Cardiac muscle cell (in vitro differentiated cells and primary cell): ENCODE measurements at regions not wholly inside any gene's neighbourhood (a gene's known extent, or its start where the extent isn't known, plus 50 kb on each side); places are given as distances from the start of the nearest gene placed in this dataset.
A peak's percentile ranks its signal among the peaks of the same experiment; 100 is the strongest.

ENCODE experiments used
- DNase-seq, 2 donors: peaks; one replicate each; pipeline versions ENCODE4 v3.0.0 to v3.0.0-alpha.2; 2010 to 2017; ENCODE audit warnings: low read depth in 1 of 2, low spot score in 1 of 2
- H3K27ac ChIP-seq: fragments of 200-600 bp; sonication (generic); 2 replicates; pipeline ENCODE4 v1.5.1; 2016
- H3K27me3 ChIP-seq: fragments of 200-600 bp; sonication (generic); 2 replicates; pipeline ENCODE4 v1.6.0; 2016; ENCODE audit warnings: control low read depth
- H3K36me3 ChIP-seq: fragments of 200-600 bp; sonication (generic); 2 replicates; pipeline ENCODE4 v1.5.1; 2016; ENCODE audit warnings: control low read depth
- H3K4me1 ChIP-seq: fragments of 200-600 bp; sonication (generic); 2 replicates; pipeline ENCODE4 v1.8.1; 2017; ENCODE audit warnings: low read depth, mild to moderate bottlenecking, mixed run types
- H3K4me3 ChIP-seq: fragments of 200-600 bp; sonication (generic); 2 replicates; pipeline ENCODE4 v1.5.1; 2016; ENCODE audit warnings: mild to moderate bottlenecking
- H3K9me3 ChIP-seq: fragments of 200-600 bp; sonication (generic); 2 replicates; pipeline ENCODE4 v1.5.1; 2017; ENCODE audit warnings: low read depth, mild to moderate bottlenecking, control low read depth
- CTCF ChIP-seq: IDR thresholded peaks from 2 replicates; pipeline ENCODE4 v1.5.1; 2012; ENCODE audit warnings: low read depth, mild to moderate bottlenecking, low read length

- TF ChIP-seq CTCF: no peak
- H3K27ac ChIP-seq: no peak overlapping the region
- no peaks in the 10 kb centered on the region for H3K9me3 ChIP-seq
- no peaks in the 10 kb centered on the region for H3K27me3 ChIP-seq
- no peak overlapping the region for H3K4me3 ChIP-seq
- peaks cover 4% of the 10 kb centered on the region for H3K4me1 ChIP-seq
- DNase-seq: peak in 1 of 2 donors; percentile 21
- H3K36me3 ChIP-seq: no peaks in the 10 kb centered on the region
Observed at GRCh38 chr7:26482927-26483326, 191.3 kb downstream of the SNX10 start.

- Histone ChIP-seq H3K4me3 (no peak overlapping the region), H3K9me3 (no peaks in the 10 kb centered on the region), H3K4me1 (peaks cover 4% of the 10 kb centered on the region), H3K27me3 (no peaks in the 10 kb centered on the region), H3K27ac (no peak overlapping the region), H3K36me3 (no peaks in the 10 kb centered on the region)
- DNase-seq: no peak
- no peak for TF ChIP-seq CTCF
Observed at GRCh38 chr7:26483843-26484242, 192.2 kb downstream of the SNX10 start.

DNA sequence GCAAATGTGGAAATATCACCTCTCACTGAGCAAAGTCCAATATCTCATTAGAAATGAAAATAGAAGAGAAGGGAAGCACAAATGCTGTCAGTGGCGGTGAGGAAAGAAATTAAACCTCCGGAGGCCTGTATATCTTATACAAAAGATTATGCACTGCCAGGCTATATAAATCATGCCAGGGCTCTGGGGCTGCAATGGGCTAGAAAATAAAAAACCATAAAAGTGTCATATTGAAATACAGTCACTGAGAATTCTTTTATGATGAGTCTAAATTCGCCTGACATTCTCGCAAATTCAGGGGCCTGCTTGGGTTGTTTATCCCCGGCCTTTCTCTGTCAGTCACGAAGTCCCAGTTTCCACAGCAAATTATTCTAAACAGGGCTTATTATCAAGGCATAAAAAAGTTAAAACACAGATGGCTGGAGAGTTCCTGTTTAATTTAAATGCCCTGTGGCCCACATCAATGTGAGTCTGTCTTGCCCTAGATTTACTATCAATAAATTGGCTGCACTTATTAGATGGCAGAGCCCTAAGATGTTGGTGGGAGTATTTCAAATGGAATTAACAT lies 193.8 kb downstream of the SNX10 start:
- H3K4me3 ChIP-seq: no peak overlapping the region
- H3K9me3 ChIP-seq: no peaks in the 10 kb centered on the region
- no peaks in the 10 kb centered on the region for H3K27me3 ChIP-seq
- no peaks in the 10 kb centered on the region for H3K36me3 ChIP-seq
- no peak overlapping the region for H3K27ac ChIP-seq
- peaks cover 13% of the 10 kb centered on the region for H3K4me1 ChIP-seq
- no peak for TF ChIP-seq CTCF
- no peak for DNase-seq

DNA sequence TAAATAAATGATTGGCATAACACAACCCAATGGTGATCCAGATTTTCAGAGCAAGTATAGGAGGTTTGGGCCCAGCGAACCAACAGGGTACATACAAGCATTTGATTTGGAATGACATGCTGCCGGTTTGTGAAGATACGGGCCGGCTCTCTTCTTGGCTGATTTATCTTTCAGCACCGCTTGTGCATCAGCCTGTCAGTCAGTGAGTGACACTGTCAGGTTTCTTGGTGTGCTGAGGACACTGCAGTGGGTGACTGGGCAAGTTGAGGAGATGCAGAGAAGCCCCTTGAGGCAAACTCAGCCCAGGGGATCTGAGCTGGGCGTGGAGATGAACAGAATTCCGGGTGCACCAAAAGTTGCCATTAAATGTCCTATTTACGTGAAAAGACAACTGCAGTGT lies 194.5 kb downstream of the SNX10 start:
- no peaks in the 10 kb centered on the region for H3K36me3 ChIP-seq
- H3K4me3 ChIP-seq: no peak overlapping the region
- H3K27ac ChIP-seq: no peak overlapping the region
- no peak for TF ChIP-seq CTCF
- no peaks in the 10 kb centered on the region for H3K27me3 ChIP-seq
- H3K9me3 ChIP-seq: no peaks in the 10 kb centered on the region
- H3K4me1 ChIP-seq: peaks cover 15% of the 10 kb centered on the region
- no peak for DNase-seq

GRCh38 chr7:26487780-26488515 lies 196.3 kb downstream of the SNX10 start:
- H3K4me1 ChIP-seq: peaks cover 14% of the 10 kb centered on the region

More at GRCh38 chr7:26487780-26488515, 196.3 kb downstream of the SNX10 start:
- no peak overlapping the region for H3K4me3 ChIP-seq
- H3K27me3 ChIP-seq: no peaks in the 10 kb centered on the region
- no peak overlapping the region for H3K27ac ChIP-seq
- H3K9me3 ChIP-seq: no peaks in the 10 kb centered on the region
- DNase-seq: no peak
- H3K36me3 ChIP-seq: no peaks in the 10 kb centered on the region
- TF ChIP-seq CTCF: no peak
